HG02610 (cell line): ENCODE measurements at regions not wholly inside any gene's neighbourhood (a gene's known extent, or its start where the extent isn't known, plus 50 kb on each side); places are given as distances from the start of the nearest gene placed in this dataset.

Source experiments
- ATAC-seq: cut with Tn5 transposase; IDR thresholded peaks from one replicate; pipeline ENCODE4 v1.9.1; 2021; ENCODE audit warnings: mild to moderate bottlenecking, moderate library complexity; ENCODE audit not compliant: unreplicated experiment

GRCh38 chr1:56167596-56167995, 411.8 kb downstream of the PLPP3 start:
- no peak for ATAC-seq

GRCh38 chr1:56160773-56161315, 418.5 kb downstream of the PLPP3 start:
- no peak for ATAC-seq

GRCh38 chr1:56156971-56157876, 422.1 kb downstream of the PLPP3 start:
- no peak for ATAC-seq

- ATAC-seq, result no peak
Measured at GRCh38 chr1:56153276-56153675, 426.1 kb downstream of the PLPP3 start.

- no peak for ATAC-seq
Measured at GRCh38 chr1:56152635-56153034, 426.7 kb downstream of the PLPP3 start.

GRCh38 chr1:56151402-56151801, 428.0 kb downstream of the PLPP3 start:
- no peak for ATAC-seq

GRCh38 chr1:56150441-56151215, 428.7 kb downstream of the PLPP3 start:
- ATAC-seq, result no peak

- no peak for ATAC-seq
Measured at GRCh38 chr1:56149761-56150160, 429.6 kb downstream of the PLPP3 start.

GRCh38 chr1:56148326-56149193, 430.8 kb downstream of the PLPP3 start:
- no peak for ATAC-seq

GRCh38 chr1:56147459-56147858, 431.9 kb downstream of the PLPP3 start:
- ATAC-seq, result no peak

- ATAC-seq, result no peak
Measured at GRCh38 chr1:56147034-56147433, 432.3 kb downstream of the PLPP3 start.

- no peak for ATAC-seq
Measured at GRCh38 chr1:56146449-56146848, 432.9 kb downstream of the PLPP3 start.

GRCh38 chr1:56145581-56145980, 433.8 kb downstream of the PLPP3 start:
- no peak for ATAC-seq

- no peak for ATAC-seq
Measured at GRCh38 chr1:56142301-56142700, 437.1 kb downstream of the PLPP3 start.

GRCh38 chr1:56139836-56140235, 439.5 kb downstream of the PLPP3 start:
- no peak for ATAC-seq

- ATAC-seq, result no peak
Measured at GRCh38 chr1:56137521-56138505, 441.6 kb downstream of the PLPP3 start.

GRCh38 chr1:56137090-56137489, 442.3 kb downstream of the PLPP3 start:
- ATAC-seq, result no peak

GRCh38 chr1:56135864-56136147, 443.6 kb downstream of the PLPP3 start:
- ATAC-seq, result peak; percentile 26

- ATAC-seq, result peak; percentile 69
Measured at GRCh38 chr1:56135069-56135863, 444.1 kb downstream of the PLPP3 start.
